NCI-H1092 (cell line): ENCODE measurements at regions not wholly inside any gene's neighbourhood (a gene's known extent, or its start where the extent isn't known, plus 50 kb on each side); places are given as distances from the start of the nearest gene placed in this dataset.
"Not testable (repeated sequence)": the region's sequence is repeated elsewhere in the genome, so short reads cannot be mapped to it uniquely, and the experiment has no call there.

Experiments
- DNase-seq: peaks from one replicate; lab custom pipeline; 2025; lab: John Stamatoyannopoulos, UW

DNA sequence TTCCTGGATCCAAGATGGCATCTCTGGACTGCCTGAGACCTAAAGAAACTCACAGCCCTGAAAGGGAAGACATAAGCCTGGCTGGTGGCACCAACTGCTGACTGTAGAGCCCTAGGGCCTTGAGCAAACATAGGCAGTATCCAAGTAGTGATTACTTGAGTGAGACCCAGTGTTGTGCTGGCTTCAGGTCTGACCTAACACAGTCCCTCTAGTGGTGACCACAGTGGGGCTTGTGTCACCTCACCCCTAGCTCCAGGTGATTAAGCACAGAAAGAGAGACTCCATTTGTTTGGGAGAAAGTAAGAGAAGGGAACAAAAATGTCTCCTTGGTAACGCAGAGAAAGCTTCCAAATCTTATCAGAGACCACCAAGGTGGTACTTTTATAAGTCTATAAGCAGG is 496.3 kb upstream of the HTR2C start:
- no peak for DNase-seq

GRCh38 chrX:114077773-114078172 is 506.1 kb upstream of the HTR2C start:
- no peak for DNase-seq

DNA sequence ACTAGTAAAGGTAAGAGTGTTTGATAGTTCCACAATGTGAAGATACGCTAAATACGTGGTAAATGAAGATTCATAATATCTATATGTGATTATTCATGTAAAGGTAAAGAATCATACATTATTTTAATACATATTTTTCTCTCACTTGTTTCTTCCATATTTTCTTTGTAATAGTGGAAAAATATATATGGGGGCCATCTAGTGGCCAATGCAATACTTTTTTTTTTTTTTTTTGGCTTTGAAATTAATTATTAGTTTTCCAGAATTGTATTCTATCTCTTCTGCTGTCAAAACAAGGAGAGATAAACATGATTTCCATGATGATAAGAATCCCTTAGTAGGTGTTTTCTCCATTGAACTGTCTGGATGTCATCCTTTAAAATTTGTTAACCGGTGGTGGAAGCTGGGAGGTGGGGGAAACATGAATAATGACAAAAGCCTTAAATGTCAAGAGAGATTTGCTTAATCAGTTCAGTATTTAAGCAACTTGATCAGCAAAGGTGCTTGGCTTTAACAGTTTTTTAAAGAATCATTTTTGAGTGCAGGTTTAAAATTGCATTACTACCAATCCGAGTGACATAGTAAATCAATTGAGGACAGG is 508.7 kb upstream of the HTR2C start:
- no peak for DNase-seq

DNA sequence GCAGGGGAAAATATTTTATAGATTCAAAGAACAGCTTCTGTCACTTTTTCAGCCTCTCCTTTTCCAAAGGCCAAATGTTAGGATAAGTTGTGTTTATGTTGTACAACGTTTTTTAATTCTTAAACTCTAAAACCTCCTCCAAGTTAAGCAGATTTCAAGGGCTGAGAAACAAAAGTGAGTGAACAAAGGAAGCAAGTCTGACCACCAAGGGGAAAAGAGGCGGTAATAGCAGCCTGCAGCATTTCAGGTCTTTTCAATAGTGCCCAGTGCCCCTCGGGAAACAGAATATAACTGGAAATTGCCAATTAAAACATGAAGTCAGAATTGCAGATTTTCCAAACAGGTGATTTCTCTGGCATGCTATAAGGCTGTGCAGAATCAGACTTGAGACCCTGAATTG is 510.0 kb upstream of the HTR2C start:
- DNase-seq, result no peak

DNA sequence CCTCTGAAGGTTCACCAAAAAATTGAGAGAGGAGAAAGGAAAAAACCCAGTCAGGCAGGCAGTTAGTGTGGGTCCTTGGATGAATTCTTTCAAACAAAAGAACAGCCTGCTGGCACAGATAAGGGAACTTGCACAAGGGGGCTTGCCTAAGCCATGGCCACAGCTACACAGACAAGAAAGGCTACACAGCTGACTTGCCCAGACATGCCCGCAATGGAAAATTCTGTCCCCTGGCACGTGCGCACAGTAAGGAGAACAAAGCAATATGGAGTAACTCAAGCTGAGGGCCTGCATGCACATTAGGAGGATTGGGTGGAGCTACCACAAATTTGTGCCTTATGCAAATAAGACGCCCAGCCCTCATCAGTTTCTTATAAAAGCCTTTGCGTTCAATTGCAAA is 512.5 kb upstream of the HTR2C start:
- no peak for DNase-seq

DNA sequence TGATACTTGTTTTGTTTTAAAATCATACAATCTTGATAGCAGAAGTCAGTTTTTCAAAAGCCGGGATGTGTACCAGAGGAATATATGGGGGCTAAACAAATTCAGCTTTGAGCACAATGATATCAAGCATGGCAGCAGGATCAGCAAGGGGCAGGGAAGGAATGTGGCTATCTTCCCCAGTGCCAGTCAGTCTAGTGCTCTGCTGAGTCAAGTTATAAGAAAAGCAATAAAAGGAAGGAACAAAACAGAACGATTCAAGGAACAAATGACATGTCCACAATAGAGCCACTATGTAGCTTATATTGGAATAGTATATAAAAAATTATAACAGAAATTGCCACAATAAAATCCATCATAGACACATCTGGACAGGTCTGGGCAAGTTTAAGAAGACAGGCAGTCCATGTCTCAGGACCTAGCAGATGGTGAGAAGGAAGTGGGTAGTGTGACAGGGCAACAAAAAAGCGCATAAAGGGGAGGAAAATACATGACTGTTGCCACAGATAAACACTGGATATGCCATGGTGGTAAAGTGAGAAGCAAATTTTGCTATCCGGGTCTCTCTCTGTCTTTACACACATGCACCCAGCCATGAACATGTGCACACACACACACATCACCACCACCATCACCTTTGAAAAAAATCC is 518.2 kb upstream of the HTR2C start:
- DNase-seq, result no peak

- DNase-seq, result no peak
Observed at GRCh38 chrX:114061226-114061625, 522.7 kb upstream of the HTR2C start.

GRCh38 chrX:114058988-114059418 is 524.9 kb upstream of the HTR2C start:
- no peak for DNase-seq

GRCh38 chrX:114057422-114057821 is 526.5 kb upstream of the HTR2C start:
- not testable (repeated sequence) for DNase-seq

- no peak for DNase-seq
Observed at GRCh38 chrX:114051667-114052315, 532.1 kb upstream of the HTR2C start.

DNA sequence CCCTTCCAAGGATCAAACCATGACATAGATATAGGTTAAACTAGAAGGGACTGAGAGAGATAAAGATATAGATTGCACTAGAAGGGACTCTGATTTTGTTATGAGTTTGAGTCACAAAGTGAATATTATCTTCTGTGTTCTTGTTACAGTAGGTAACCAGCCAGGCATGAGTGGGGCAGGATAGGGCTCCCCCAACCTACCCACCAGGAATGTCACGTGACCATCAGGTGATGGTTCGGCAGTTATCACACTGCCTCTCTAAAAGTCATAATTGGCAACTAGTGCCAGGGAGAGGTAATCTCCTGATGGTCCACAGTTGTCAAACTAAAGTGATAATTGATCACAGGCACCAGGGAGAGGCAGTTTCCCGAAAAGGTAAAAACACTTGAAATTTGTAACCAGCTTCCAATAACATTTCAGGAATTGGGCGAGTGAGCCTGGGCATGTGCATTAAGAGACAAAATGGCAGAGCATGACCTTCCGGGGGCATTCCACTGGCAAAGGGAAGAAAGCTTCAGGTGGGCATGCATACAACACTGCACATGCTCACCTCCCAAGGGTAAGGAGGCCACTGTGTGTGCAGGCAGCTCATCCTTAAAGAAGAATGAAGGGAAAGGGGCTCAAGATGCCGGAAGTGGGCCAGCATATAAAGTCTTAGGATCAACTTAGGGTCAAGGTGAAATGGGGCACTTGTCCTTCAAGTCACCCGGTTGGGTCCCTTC is 533.6 kb upstream of the HTR2C start:
- DNase-seq, result no peak

DNA sequence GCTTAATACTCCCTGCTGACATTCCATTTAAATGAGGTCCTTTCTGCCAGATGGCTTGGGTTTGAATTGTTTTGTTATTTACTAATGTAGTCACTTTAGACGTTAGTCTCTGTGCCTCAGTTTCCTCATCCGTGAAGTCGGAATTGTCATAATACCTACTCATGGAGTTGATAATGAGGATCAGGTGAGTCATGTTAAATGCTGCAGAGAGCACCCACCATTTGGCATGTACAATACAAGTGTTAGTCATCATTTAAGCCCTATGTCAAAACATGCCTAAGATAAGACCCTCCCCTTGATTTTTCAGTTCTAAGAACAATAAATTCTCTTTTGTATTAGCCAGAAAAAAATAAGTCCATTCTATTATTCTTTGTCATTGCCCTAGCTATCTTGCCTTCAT is 534.8 kb upstream of the HTR2C start:
- DNase-seq, result no peak

DNA sequence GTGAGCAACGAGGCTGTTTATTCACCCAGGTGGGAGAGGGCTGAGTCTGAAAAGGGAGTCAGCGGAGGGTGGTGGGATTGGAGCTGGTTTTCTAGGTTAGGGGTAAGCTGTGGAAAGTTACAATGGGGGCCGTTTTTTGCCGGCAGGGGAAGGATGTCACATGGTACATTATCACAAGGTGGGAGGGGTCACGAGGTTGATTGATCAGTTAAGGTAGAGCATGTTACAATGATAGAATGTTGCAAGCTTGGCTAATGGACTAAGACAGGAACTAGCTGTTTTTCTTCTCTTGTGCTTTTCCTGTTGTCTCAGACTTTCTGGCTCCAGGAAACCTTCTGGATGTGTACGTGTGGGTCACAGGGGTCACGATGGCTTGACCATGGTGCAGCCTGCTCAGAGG is 536.3 kb upstream of the HTR2C start:
- no peak for DNase-seq

GRCh38 chrX:114046695-114047279 is 537.1 kb upstream of the HTR2C start:
- no peak for DNase-seq

DNA sequence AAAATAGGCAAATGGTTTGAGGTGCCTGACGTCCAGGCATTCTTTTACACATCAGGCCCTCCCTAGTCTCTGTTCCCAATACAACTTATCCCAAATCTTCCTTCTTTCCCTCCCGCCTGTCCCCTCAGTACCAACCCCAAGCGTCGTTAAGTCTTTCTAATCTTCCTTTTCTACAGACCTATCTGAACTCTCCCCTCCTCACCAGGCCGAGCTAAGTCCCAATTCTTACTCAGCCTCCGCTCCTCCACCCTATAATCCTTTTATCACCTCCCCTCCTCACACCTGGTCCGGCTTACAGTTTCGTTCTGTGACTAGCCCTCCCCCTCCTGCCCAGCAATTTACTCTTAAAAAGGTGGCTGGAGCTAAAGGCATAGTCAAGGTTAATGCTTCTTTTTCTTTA is 542.4 kb upstream of the HTR2C start:
- DNase-seq, result not testable (repeated sequence)

DNA sequence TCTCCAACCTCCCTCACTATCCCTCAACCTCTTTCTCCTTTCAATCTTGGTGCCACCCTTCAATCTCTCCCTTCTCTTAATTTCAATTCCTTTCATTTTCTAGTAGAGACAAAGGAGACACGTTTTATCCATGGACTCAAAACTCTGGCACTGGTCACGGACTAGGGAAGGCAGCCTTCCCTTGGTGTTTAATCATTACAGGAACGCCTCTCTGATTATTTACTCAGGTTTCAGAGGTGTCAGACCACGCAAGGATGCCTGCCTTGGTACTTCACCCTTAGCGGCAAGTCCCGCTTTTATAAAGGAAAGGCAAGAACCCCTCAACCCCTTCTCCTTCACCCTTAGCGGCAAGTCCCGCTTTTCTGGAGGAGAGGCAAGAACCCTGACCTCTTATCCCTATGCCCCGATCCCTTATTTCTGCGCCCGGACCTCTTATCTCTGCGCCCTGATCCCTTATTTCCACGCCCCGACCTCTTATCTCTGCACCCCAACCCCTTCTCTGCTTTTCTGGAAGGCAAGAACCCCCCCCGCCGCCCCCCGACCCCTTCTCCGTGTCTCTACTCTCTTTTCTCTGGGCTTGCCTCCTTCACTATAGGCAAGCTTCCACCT is 543.1 kb upstream of the HTR2C start:
- DNase-seq, result not testable (repeated sequence)

DNA sequence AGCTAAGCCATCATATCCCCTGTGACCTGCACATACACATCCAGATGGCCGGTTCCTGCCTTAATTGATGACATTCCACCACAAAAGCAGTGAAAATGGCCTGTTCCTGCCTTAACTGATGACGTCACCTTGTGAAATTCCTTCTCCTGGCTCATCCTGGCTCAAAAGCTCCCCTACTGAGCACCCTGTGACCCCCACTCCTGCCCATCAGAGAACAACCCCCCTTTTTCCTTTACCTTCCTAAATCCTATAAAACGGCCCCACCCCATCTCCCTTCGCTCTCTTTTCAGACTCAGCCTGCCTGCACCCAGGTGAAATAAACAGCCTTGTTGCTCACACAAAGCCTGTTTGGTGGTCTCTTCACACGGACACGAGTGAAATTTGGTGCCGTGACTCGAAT is 543.8 kb upstream of the HTR2C start:
- DNase-seq, result not testable (repeated sequence)

DNA sequence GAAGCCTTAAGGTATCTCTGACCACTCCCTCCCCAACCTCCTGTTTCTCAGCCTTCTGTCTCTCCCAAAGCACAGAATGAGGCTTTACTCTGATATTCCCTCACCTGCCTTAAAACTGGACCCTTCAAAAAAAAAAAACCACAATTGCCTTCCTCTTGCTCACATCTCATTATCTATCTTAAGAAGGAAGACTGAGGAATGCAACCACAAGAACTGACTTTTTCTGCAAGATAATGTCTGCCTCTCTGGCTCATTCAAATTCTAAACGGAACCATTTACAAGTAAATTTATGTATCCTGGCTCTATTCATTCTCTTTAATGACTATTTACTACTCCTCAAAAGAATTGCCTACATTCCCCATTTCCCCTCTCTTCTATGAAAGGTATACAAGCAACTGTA is 545.5 kb upstream of the HTR2C start:
- no peak for DNase-seq

GRCh38 chrX:114037515-114037914 is 546.4 kb upstream of the HTR2C start:
- no peak for DNase-seq

GRCh38 chrX:114028907-114029662 is 554.8 kb upstream of the HTR2C start:
- DNase-seq, result no peak

GRCh38 chrX:114017086-114017485 is 566.8 kb upstream of the HTR2C start:
- no peak for DNase-seq
